AG04450 (cell line): ENCODE measurements at regions not wholly inside any gene's neighbourhood (a gene's known extent, or its start where the extent isn't known, plus 50 kb on each side); places are given as distances from the start of the nearest gene placed in this dataset.

ENCODE experiments used
- CTCF ChIA-PET: fragments of 300-600, 350-600 bp; formaldehyde crosslinking; extraction: SDS; loops from one replicate; lab custom pipeline; 2022; ENCODE audit warnings: antibody characterized with exemption, inconsistent platforms; lab: Charles Lee
- POLR2A ChIA-PET: fragments of 350-600 bp; formaldehyde crosslinking; extraction: SDS; loops from one replicate; lab custom pipeline; 2021; ENCODE audit warnings: antibody characterized with exemption, inconsistent platforms; lab: Yijun Ruan, JAX
- DNase-seq: peaks from one replicate; pipeline ENCODE4 v3.0.0-alpha.2; 2011; ENCODE audit warnings: low read depth, low spot score
- H3K27ac ChIP-seq: one replicate; pipeline ENCODE4 v1.5.1; 2012; ENCODE audit warnings: low read depth, low read length, control low read depth
- H3K27me3 ChIP-seq: one replicate; pipeline ENCODE4 v1.6.0; 2012; ENCODE audit warnings: low read length; ENCODE audit not compliant: control insufficient read depth, insufficient read depth
- H3K4me3 ChIP-seq: 2 replicates; pipeline ENCODE4 v1.5.1; 2011; ENCODE audit warnings: mild to moderate bottlenecking, low read depth, low read length, control low read depth
- H3K9me3 ChIP-seq: 2 replicates; pipeline ENCODE4 v1.5.1; 2012; ENCODE audit warnings: low read length; ENCODE audit not compliant: control insufficient read depth, insufficient read depth
- CTCF ChIP-seq: IDR thresholded peaks from 2 replicates; pipeline ENCODE4 v1.5.1; 2011; ENCODE audit warnings: low read depth, low read length, control low read depth, inconsistent platforms

- CTCF ChIA-PET, result interaction anchor here (1.4 kb wide), 1 partner anchor 405 kb away, joined by 3 read pairs; no protein-coding TSS in a partner anchor
These were observed 110.2 kb upstream of the FOXQ1 start for GRCh38 chr6:1201547-1202200.

GRCh38 chr6:1200409-1201101, 111.3 kb upstream of the FOXQ1 start:
- no peak for DNase-seq
- Histone ChIP-seq H3K27ac (no peak overlapping the region), H3K9me3 (no peaks in the 10 kb centered on the region; the same call in 1 of the 2 replicates), H3K4me3 (no peak overlapping the region), H3K27me3 (no peaks in the 10 kb centered on the region)
- POLR2A ChIA-PET, result no interaction called here
- CTCF ChIA-PET, result no interaction called here
- TF ChIP-seq CTCF, result no peak

More at GRCh38 chr6:1201547-1202200, 110.2 kb upstream of the FOXQ1 start:
- Histone ChIP-seq H3K27me3 (no peaks in the 10 kb centered on the region), H3K9me3 (no peaks in the 10 kb centered on the region; the same call in 1 of the 2 replicates), H3K4me3 (no peak overlapping the region), H3K27ac (no peak overlapping the region)
- TF ChIP-seq CTCF, result no peak
- POLR2A ChIA-PET, result no interaction called here
- no peak for DNase-seq

GRCh38 chr6:1200081-1200408, 111.9 kb upstream of the FOXQ1 start:
- POLR2A ChIA-PET, result no interaction called here
- CTCF ChIA-PET, result no interaction called here

GRCh38 chr6:1197309-1197708, 114.6 kb upstream of the FOXQ1 start:
- Histone ChIP-seq H3K27ac (no peak overlapping the region), H3K9me3 (no peaks in the 10 kb centered on the region; the same call in 1 of the 2 replicates), H3K27me3 (no peaks in the 10 kb centered on the region), H3K4me3 (no peak overlapping the region)
- no peak for DNase-seq
- POLR2A ChIA-PET, result no interaction called here
- CTCF ChIA-PET, result no interaction called here
- no peak for TF ChIP-seq CTCF

More at GRCh38 chr6:1200081-1200408, 111.9 kb upstream of the FOXQ1 start:
- no peak for TF ChIP-seq CTCF
- Histone ChIP-seq H3K27me3 (no peaks in the 10 kb centered on the region), H3K27ac (no peak overlapping the region), H3K9me3 (no peaks in the 10 kb centered on the region; the same call in 1 of the 2 replicates), H3K4me3 (no peak overlapping the region)
- DNase-seq, result no peak

GRCh38 chr6:1191141-1191630, 120.7 kb upstream of the FOXQ1 start:
- no peak overlapping the region for H3K27ac ChIP-seq

More at GRCh38 chr6:1191141-1191630, 120.7 kb upstream of the FOXQ1 start:
- no peak for TF ChIP-seq CTCF
- H3K9me3 ChIP-seq, result no peaks in the 10 kb centered on the region
- CTCF ChIA-PET, result no interaction called here
- H3K4me3 ChIP-seq, result no peak overlapping the region
- DNase-seq, result no peak
- no peaks in the 10 kb centered on the region for H3K27me3 ChIP-seq
- POLR2A ChIA-PET, result no interaction called here
